ENCODE measurements at regions not wholly inside any gene's neighbourhood (a gene's known extent, or its start where the extent isn't known, plus 50 kb on each side); places are given as distances from the start of the nearest gene placed in this dataset.
"Not testable (repeated sequence)": the region's sequence is repeated elsewhere in the genome, so short reads cannot be mapped to it uniquely, and the experiment has no call there.

GRCh38 chr16:52727441-52727840, 180.5 kb upstream of the TOX3 start:
- ATAC-seq = no peak

DNA sequence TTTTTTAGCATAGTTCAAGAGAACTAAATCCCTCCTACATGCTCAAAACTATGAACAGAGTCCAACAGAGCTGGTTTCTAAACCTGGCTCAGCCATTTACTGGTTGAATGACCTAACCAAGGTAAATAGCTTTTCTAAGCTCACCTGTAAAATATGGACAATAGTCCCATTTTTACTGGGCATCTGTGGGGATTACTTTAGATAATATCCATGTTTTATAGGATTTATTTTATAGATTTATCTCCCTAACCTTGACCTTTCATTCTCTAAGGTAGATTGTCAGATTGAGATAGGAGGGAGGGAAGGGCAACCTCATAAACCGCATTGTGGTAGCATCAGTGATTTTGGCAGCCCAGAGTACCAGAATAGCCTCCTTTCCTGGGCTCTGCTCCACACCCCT, 178.5 kb upstream of the TOX3 start:
- no peak for ATAC-seq

GRCh38 chr16:52725043-52725442, 178.1 kb upstream of the TOX3 start:
- no peak for ATAC-seq

DNA sequence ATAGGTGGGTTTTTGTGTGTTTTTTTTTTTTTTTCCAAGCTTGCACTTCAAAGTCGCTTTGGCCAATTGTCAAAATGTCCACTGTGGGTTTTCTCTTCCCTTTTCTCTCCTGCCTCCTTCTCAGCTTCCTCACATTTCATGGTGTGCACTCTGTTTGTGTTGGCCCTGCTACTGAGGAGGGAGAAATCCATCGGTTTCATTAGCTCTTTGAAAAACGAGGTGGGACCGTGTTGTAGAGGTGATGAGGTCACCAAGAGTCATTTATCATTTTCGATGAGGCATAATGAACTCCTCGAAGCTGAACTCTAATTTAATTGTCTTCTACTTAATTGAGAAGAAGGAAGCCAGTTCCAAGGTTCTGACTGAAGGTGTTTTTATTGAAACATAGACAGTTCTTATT, 174.4 kb upstream of the TOX3 start:
- no peak for ATAC-seq

- no peak for ATAC-seq
These were observed 171.1 kb upstream of the TOX3 start for GRCh38 chr16:52718046-52718445.

GRCh38 chr16:52713740-52714139, 166.8 kb upstream of the TOX3 start:
- no peak for ATAC-seq

GRCh38 chr16:52709306-52709705, 162.4 kb upstream of the TOX3 start:
- no peak for ATAC-seq

DNA sequence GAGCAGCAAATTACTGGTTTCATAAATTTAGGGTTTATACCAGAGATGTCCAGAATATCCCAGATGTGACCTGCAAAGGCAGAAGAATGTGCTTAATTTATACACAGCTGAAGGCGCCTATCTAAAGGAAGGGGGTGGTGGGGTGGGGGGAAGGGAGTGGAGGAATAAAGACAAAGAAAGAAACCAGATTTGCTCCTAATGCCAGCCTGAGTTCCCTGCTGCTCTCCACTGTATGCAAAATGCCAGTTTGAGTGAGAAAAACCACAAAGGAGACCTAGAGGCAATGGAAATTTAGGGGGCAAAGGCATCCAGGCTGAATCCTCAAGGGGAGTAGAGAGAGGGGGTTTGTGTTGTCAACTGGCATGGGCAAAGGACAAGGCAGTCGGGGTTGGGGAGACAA, 161.5 kb upstream of the TOX3 start:
- no peak for ATAC-seq

DNA sequence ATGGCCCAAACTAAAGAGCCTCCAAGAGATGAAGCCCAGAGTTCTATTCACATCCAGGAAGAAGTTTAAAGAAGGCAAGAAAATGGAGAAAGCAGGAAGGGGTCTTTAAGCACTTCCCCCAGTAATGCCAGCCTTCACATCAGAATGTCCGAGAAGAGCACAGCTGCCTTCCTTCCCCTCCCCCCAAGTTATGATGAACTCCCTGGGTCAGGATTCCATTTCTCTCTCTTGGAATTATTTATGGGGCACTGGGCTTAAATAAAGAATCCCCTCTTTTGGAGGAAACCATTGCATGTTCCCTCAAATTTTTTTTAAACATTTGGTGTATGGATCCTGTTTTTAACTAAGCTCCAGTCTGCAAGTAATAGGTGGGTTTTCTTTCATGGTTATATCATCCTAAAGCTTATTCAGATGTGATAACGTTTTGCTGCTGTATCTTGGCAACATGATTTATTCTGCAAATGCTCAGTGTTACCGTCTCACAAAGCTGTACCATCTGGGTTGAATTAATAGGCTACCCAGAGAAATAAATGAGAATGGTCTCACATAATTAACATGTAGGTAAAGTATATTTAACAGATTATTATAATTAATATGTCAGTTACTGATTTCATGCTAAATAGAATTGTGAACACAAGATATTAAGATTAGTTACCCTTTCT, 160.9 kb upstream of the TOX3 start:
- no peak for ATAC-seq

- no peak for ATAC-seq
These were observed 158.2 kb upstream of the TOX3 start for GRCh38 chr16:52705122-52705521.

DNA sequence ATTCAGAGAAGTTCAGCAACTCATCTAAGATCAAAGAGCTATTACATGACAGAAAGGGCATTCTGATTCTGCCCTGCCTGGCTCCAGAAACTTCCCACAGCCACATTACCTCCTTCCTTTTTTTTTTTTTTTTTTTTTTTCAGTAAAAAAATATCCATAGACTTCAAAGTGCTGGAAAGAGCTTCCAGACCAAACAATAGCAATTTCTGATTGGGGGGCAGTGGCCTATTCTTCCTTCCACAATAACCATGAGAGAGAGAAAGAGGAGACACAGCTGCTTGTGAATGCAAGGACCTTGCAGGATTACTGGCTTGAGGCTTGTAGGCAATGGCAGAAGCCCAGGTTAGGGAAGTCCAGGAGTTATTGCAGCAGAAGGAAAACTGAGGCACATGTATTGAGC, 151.0 kb upstream of the TOX3 start:
- ATAC-seq = no peak

DNA sequence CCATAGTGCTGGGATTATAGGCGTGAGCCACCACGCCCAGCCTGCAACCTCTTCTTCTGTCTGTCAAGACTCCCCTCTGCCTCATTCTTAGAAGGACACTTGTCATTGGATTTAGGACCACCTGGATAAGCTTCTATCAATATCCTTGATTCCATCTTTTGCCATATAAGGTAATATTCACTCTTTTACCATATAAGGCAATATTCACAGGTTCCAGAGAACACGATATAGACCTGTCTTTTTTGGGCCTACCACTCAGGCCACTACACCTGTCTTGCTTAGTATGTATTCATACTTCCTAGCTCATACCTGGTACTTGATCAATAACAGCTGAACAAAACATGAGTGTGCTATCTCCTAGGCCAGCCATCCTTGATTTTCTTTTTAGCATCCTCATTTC, 149.2 kb upstream of the TOX3 start:
- ATAC-seq = no peak

DNA sequence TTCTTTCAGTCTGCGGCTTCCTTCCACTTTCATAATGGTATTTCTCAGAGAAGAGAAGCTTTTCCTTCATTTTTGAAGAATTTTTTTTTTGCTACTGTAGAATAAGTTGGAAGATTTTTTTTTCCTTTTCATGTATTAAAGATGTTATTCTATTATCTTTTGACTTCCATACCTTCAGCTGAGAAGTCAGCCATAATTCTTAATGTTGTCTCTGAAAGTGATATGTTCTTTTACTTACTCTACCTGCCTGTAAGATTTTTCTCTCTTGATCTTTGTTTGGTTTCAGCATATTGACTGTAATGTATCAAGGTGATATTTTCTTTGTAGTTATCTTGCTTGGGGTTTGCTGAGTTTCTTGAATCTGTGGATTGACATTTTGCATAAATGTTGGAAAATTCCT, 143.5 kb upstream of the TOX3 start:
- ATAC-seq = no peak

- no peak for ATAC-seq
These were observed 134.1 kb upstream of the TOX3 start for GRCh38 chr16:52680993-52681392.

DNA sequence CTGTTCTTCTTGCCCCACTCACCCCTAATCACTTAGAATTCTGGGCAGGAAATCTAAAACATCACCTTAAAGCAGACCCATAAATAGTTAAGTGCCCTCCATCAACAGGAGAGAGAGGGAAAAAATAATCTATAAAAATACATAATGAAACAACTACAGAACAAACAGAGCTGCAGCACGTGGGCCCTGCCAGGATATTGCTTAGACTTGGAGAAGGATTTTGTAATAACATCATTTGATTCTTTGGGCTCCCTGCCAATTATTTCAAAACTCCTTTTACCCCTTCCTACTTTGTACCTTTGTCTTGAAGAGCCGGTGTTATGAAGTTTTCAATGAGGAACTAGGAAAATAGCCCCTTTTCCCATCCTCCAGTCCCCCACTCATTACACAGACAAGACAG, 130.6 kb upstream of the TOX3 start:
- no peak for ATAC-seq

DNA sequence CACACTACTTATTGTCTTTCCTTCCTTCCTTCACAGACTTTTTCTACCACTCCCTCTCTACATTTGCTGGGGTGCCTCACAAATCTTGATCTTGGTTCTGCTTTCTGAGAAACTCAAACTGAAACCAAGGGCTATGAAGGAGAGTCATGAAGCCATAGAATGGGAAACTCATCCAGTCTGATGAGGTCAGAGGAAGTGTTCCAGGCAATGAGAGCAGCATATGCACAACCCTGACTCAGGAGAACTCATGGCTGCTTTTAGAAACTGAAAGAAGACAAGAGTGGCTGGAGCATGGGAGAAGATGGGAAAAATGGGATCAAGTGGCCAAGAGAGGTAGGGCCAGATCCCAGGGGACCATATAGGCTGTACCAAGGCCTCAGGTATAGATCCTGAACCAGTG, 130.0 kb upstream of the TOX3 start:
- ATAC-seq = no peak

- ATAC-seq = no peak
These were observed 124.6 kb upstream of the TOX3 start for GRCh38 chr16:52671590-52671989.

- no peak for ATAC-seq
These were observed 111.0 kb upstream of the TOX3 start for GRCh38 chr16:52657924-52658323.

DNA sequence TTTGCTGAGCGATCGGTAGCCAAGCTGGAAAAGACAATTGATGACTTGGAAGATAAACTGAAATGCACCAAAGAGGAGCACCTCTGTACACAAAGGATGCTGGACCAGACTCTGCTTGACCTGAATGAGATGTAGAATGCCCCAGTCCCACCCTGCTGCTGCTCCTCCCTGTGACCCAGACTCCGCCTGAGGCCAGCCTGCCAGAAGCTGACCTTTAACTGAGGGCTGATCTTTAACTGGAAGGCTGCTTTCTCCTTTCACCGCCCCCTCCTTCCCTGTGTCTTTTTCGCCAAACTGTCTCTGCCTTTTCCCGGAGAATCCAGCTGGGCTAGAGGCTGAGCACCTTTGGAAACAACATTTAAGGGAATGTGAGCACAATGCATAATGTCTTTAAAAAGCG, 109.0 kb upstream of the TOX3 start:
- not testable (repeated sequence) for ATAC-seq

DNA sequence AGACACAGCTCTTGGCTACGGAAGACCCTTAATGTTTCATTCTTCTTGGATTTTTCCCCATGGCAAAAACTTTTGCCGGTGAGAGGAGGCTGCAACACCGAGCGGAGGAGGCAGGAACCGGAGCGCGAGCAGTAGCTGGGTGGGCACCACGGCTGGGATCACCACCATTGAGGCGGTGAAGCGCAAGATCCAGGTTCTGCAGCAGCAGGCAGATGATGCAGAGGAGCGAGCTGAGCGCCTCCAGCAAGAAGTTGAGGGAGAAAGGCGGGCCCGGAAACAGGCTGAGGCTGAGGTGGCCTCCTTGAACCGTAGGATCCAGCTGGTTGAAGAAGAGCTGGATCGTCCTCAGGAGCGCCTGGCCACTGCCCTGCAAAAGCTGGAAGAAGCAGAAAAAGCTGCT, 108.2 kb upstream of the TOX3 start:
- ATAC-seq = not testable (repeated sequence)

DNA sequence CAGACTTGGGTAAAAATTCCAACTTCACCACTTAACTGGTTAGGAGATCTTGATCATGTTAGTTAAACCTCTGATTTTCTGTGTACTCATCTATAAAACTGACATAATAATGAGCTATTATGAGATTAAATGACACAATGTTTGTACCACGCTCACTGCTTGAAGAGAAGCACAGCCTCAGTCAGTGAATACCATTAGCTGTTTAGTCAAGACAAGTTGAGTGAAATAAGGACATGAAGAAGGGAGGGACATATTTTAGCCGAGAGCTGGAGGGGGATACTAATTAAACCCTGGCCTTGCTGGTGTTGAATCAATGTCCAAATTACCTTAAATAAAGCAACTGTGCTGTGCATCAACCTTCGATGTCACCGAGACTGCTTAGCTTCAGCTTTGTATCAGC, 105.1 kb upstream of the TOX3 start:
- ATAC-seq = no peak

GRCh38 chr16:52650789-52651188, 103.8 kb upstream of the TOX3 start:
- ATAC-seq = no peak

- ATAC-seq = no peak
These were observed 103.4 kb upstream of the TOX3 start for GRCh38 chr16:52650318-52650717.

- ATAC-seq = no peak
These were observed 102.9 kb upstream of the TOX3 start for GRCh38 chr16:52649870-52650269.

DNA sequence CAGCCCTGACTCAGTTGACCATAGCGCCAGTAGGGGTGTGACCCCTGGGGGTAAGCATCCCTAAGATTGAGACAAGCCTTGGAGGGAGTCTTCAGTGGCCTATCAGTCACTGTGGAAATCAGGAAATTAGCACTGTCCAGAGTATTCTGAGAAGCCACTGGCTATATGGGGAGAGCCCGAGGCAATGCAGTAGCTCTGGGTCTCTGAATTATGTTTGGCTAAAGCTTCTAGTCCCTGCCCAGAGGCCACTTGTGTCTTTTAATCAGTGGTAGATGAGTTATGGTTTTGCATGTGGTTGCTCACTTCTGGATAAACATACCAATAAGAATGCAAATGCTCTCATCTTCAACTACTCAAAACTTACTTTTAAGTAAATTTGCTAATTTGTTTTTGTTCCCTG, 100.6 kb upstream of the TOX3 start:
- no peak for ATAC-seq

DNA sequence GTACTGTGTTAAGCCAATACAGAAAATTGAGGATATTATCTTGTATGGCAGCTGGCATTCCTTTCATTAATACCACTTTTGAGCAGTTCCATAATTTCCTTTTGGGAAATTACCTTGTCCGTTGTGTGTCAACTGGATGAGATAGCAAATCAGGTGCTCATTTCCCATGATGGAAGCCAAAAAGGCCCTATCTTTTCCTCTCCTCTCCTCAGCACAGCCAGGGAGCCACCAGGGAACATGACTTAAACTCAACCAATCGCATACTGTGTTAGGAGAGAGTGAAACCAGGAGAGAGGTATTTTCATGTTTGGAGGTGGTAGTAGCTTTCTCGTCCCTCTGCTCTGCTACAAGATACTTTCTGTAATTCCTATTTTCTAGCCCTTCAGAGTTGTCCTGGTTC, 96.1 kb upstream of the TOX3 start:
- no peak for ATAC-seq
